GM18909 (cell line): ENCODE measurements at regions not wholly inside any gene's neighbourhood (a gene's known extent, or its start where the extent isn't known, plus 50 kb on each side); places are given as distances from the start of the nearest gene placed in this dataset.

Experiments
- ATAC-seq: cut with Tn5 transposase; IDR thresholded peaks from one replicate; pipeline ENCODE4 v1.9.1; 2021; ENCODE audit warnings: mild to moderate bottlenecking; ENCODE audit not compliant: unreplicated experiment, poor library complexity

DNA sequence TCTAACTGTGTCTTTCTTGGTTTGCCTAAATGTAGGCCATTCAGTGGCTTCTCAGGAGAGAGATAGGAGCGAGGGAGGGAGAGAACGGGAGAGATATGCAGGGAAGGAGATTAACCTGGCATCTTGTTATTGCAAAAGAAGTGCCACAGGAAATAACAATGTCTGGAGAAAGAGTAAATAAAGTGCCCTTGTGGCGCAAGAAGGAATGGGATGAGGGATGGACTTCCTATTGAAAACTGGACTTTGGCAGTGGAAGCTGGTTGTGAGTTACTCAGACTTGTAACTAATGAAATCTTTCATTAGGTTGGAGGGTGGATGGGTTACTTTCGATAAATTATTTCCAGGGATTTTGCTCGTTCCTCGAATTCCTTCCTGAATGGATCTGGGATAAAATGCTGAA is 136.1 kb downstream of the LACC1 start:
- no peak for ATAC-seq

- ATAC-seq, result no peak
These were observed 138.1 kb downstream of the LACC1 start for GRCh38 chr13:44017756-44018309.

DNA sequence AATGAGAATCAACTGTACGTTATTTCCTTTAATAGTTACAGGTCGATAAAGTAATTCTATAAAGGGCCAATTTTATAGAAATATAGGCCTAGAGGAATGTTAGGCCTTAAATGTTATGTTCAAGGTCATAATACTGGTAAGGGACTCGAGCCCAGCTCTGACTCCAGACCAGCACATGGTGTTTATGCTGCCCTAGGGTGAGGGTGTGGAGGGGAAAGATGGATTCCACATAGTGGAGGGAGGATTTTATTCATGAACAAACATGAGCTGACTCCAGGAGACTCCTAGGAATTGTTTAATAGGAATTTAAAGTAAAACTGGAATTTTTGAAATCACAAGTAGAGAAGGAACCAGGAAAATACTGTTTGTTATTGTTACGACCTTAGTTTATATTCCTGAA is 139.9 kb downstream of the LACC1 start:
- ATAC-seq, result no peak

DNA sequence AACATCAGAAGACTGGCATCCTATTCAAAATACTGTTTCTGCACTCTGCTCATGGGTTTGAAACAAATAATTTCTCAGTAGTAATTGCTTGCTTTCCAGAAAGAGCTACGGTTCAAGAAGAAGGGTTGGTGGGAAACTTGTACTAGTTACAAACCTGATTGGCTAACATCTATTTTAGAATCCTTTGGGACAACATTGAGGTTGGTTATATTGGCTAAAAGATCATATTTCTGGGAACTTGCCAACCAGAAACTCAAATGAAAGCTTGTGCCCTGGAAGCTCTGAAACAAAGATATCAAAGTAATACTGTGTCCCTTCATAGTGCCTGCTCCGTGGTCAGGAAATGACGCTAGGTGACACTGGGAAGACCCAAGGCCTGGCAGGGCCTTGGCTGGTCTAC is 141.7 kb downstream of the LACC1 start:
- ATAC-seq, result no peak

DNA sequence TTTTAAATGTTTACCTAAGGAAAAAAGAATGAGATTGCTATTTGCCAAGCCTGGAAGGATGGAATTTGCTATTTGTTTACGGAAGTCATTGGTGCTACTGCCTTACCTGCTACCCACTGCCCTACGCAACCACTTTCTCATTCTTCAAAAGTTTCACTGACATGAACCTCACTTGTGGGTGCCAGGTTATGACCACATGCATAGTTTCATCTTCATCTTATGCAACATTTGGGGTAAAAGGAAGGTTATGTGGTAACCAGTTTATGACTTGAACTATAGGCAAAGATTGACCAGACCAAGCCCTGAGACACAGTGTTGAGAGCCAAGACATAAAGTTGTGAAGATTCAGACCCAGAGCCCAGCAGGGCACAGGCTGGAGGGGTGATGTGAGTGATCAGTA is 142.5 kb downstream of the LACC1 start:
- ATAC-seq, result no peak

GRCh38 chr13:44024167-44024845 is 144.6 kb downstream of the LACC1 start:
- ATAC-seq, result no peak

- no peak for ATAC-seq
These were observed 145.1 kb downstream of the LACC1 start for GRCh38 chr13:44024846-44025195.

DNA sequence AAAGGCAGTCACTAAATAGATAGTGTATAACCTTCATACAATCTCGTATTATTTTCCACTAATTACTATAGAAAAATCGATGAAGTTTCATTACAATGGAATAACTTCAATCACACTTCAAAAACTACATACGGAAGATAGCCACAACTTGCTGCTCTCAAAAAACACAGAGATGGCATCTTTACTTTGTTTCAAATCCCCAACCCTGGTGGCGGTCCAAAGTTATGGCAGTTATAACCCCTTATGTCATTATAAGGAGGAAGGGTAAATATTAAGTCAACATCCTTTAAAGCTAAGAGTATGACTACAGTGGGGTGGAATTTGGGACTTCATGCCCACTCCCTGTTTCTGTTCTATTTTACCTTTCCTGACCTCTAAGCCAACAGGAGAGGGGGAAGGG is 146.5 kb downstream of the LACC1 start:
- ATAC-seq, result no peak

DNA sequence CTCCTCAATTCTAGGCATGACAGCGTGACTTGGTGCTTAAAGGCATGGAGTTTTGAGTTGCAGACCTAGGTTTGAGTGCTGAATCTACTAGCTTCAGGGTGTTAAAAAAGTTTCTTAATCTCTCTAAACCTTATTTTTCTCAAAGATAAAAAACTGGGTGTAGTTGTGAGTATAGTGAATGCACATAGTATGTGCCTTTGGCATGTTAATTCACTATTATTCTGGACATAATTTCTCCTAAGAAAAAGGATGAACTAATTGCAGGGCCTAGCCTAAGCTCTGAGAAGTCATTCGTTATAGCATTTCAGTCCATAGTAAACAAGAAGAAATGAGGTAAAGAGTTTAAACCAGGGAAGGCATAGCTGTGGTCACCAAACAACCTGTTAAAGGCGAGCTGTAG is 149.0 kb downstream of the LACC1 start:
- ATAC-seq, result no peak

DNA sequence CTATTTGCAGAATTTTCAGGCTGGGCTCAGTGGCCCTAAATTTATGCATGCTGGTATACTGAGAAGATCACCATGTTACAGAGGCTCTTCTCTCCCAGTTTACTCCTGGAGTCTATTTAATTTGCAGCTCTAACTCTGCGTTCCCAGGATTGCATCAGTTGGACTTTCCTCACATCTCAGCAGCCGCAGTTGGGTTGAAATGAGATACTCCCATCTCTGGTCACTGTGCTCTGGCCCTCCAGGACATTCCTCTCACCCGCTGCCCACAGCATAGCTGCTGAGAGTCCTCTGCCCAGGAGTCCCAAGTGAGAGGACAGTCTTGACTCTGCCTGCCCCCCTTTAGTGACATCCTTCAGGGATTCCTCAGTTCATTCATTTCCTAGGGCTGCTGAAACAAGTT is 150.9 kb downstream of the LACC1 start:
- no peak for ATAC-seq

- ATAC-seq, result no peak
These were observed 151.9 kb downstream of the LACC1 start for GRCh38 chr13:44031555-44031954.

DNA sequence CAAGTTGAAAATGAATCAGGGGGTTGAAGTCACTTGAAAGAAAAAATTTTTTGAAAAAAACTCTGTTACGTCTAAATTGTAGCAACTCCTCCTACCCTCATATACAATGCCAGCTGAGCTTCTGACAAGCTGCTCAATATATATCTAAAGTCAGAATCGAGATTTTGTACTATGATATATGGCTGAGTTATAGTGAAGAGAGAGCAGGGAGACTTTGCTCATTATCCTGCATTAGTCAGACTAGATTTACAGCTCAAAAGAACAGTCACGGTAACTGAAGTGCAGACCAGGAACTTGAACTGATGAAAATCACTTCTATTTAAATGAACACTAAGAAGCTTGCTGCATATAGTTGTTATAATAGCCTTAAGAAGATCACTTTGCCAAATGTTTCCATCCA is 153.1 kb downstream of the LACC1 start:
- ATAC-seq, result no peak

DNA sequence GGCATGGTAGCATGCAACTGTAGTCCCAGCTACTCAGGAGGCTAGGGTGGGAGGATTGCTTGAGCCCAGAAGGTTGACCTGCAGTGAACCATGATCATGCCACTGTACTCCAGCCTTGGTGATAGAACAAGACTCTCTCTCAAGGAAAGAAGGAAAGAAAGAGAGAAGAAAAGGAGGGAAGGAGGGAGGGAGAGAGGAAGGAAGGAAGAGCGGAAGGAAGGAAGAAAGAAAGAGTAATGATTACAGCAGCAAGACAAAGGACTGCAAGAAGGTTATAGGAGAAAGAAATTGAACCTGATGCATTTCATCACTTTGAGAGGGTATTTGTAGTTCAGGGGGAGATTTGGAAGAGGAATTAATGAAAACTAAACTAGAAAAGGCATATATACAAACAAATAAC is 155.7 kb downstream of the LACC1 start:
- ATAC-seq, result no peak

- no peak for ATAC-seq
These were observed 160.5 kb downstream of the LACC1 start for GRCh38 chr13:44040070-44040817.

DNA sequence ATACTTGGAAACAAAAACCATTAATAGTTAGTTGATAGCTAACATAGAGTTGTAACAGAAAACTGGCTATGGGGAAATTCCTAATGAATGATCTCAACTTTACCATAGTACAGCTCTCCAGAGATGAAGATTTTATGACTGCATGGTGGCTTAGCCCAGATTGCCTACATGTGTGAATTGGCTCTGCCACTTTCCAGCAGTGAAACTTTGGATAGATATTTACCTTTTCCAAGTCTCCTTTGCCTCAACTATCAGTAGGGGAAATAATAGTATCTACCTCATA is 161.1 kb downstream of the LACC1 start:
- no peak for ATAC-seq

- ATAC-seq, result no peak
These were observed 165.0 kb downstream of the LACC1 start for GRCh38 chr13:44044547-44045179.

GRCh38 chr13:44045180-44045562 is 165.5 kb downstream of the LACC1 start:
- ATAC-seq, result no peak

- ATAC-seq, result no peak
These were observed 166.7 kb downstream of the LACC1 start for GRCh38 chr13:44046428-44046827.

DNA sequence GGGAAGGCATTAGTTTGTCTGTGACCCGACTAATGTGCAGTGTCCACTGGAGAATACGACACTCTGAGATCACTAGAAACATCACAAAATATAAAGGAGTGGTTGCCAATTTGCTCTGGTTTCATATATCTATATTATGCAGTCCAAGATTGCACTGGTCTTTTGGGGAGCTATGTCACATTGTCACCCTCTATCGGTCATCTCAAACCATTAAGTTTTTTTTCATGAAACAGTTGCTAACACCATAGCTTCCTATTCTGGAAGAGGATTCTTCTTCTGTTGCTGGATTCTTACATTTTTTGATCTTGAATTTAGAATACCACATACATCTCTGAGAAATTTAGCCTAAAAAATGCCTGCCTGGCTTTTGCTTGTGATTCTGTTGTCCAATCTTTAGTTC is 168.6 kb downstream of the LACC1 start:
- no peak for ATAC-seq

- ATAC-seq, result no peak
These were observed 169.6 kb downstream of the LACC1 start for GRCh38 chr13:44049081-44049945.
